HCT116 (cell line): ENCODE measurements at regions not wholly inside any gene's neighbourhood (a gene's known extent, or its start where the extent isn't known, plus 50 kb on each side); places are given as distances from the start of the nearest gene placed in this dataset.

ENCODE experiments used
- ATAC-seq: fragments of 200-7000 bp; cut with Tn5 transposase; 2 replicates; pipeline ENCODE4 v1.9.1; 2020; ENCODE audit warnings: mild to moderate bottlenecking, moderate library complexity
- BruUV-seq: library from RNA; stranded (reverse); fragments of 400-500 nt; replicated peaks from 2 replicates; lab custom pipeline; 2021; lab: Mats Ljungman, UMichigan
- CTCF ChIA-PET: fragments of 300-600 bp; sonication (Branson Sonifier 250); formaldehyde crosslinking; loops from one replicate; lab custom pipeline; 2021; ENCODE audit warnings: antibody characterized with exemption; lab: Charles Lee
- POLR2A ChIA-PET: fragments of 300-600, 350-600 bp; sonication (Branson Sonifier 250); formaldehyde crosslinking; loops from one replicate; lab custom pipeline; 2021; ENCODE audit warnings: antibody characterized with exemption; lab: Charles Lee
- RAD21 ChIA-PET, 2 experiments: fragments of 300-600 bp; sonication (Branson Sonifier 250); formaldehyde crosslinking; loops; one replicate each; lab custom pipeline; 2023; ENCODE audit warnings: low total read pairs in 2 of 2; ENCODE audit not compliant: uncharacterized antibody in 2 of 2, unreplicated experiment in 2 of 2, low non-redundant PET in 1 of 2; lab: Charles Lee
- DNase-seq: peaks from one replicate; pipeline ENCODE4 v3.0.0-alpha.2; 2010; ENCODE audit warnings: low read depth, low spot score
- H2AFZ ChIP-seq: fragments of 200-600 bp; shearing (Covaris generic), sonication (generic); 2 replicates; pipeline ENCODE4 v1.6.1; 2017; ENCODE audit warnings: low read depth, mixed run types, mixed read lengths, antibody characterized with exemption, low read length; ENCODE audit not compliant: poor library complexity, severe bottlenecking
- H3K27ac ChIP-seq: 2 replicates; pipeline ENCODE4 v1.5.1; 2012; ENCODE audit warnings: low read depth, low read length
- H3K27me3 ChIP-seq: fragments of 200-600 bp; sonication (generic); 2 replicates; pipeline ENCODE4 v1.6.1; 2016; ENCODE audit warnings: mixed run types, low read length, mixed read lengths; ENCODE audit not compliant: insufficient read depth
- H3K36me3 ChIP-seq, 2 experiments: fragments of 200-500 bp in 1 of 2; fragments of 200-600 bp in 1 of 2; sonication (Bioruptor generic) in 1 of 2; sonication (generic) in 1 of 2; 2 replicates each; pipeline versions ENCODE4 v1.5.1 to v1.6.1; 2014 to 2016; ENCODE audit warnings: low read length in 2 of 2, inconsistent platforms in 1 of 2, mixed read lengths in 1 of 2, mixed run types in 1 of 2; ENCODE audit not compliant: insufficient read depth in 2 of 2, control insufficient read depth in 1 of 2
- H3K4me1 ChIP-seq, 2 experiments: fragments of 200-600 bp in 1 of 2; sonication (generic) in 1 of 2; 2 replicates each; pipeline versions ENCODE4 v1.5.1 to v1.6.1; 2012 to 2017; ENCODE audit warnings: low read length in 2 of 2, inconsistent platforms in 1 of 2, mild to moderate bottlenecking in 1 of 2, mixed read lengths in 1 of 2, mixed run types in 1 of 2, moderate library complexity in 1 of 2; ENCODE audit not compliant: insufficient read depth in 2 of 2, control insufficient read depth in 1 of 2
- H3K4me2 ChIP-seq: fragments of 200-600 bp; sonication (generic); 2 replicates; pipeline ENCODE4 v1.6.1; 2017; ENCODE audit warnings: mixed run types, low read length, mixed read lengths
- H3K4me3 ChIP-seq, 2 experiments: fragments of 200-600 bp in 1 of 2; sonication (generic) in 1 of 2; replicated peaks in 1 of 2; 2 replicates each; pipeline ENCODE4 v1.5.1; 2011 to 2016; ENCODE audit warnings: low read length in 2 of 2, control low read depth in 1 of 2, low read depth in 1 of 2, mild to moderate bottlenecking in 1 of 2, mixed read lengths in 1 of 2, mixed run types in 1 of 2
- H3K79me2 ChIP-seq: fragments of 200-600 bp; sonication (generic); 2 replicates; pipeline ENCODE4 v1.6.1; 2017; ENCODE audit warnings: mild to moderate bottlenecking, mixed run types, low read length, moderate library complexity, mixed read lengths; ENCODE audit not compliant: insufficient read depth
- H3K9ac ChIP-seq: fragments of 200-600 bp; sonication (generic); 2 replicates; pipeline ENCODE4 v1.6.1; 2016; ENCODE audit warnings: low read length, mixed read lengths
- H3K9me2 ChIP-seq: fragments of 200-600 bp; sonication (generic), shearing (Covaris generic); 2 replicates; pipeline ENCODE4 v1.6.1; 2017; ENCODE audit warnings: mixed run types, mild to moderate bottlenecking, moderate library complexity; ENCODE audit not compliant: insufficient read depth
- H3K9me3 ChIP-seq, 2 experiments: fragments of 200-500 bp in 1 of 2; fragments of 200-600 bp in 1 of 2; sonication (Bioruptor generic) in 1 of 2; sonication (generic) in 1 of 2; 2 replicates each; pipeline ENCODE4 v1.6.1; 2014 to 2017; ENCODE audit warnings: low read length in 2 of 2, mixed read lengths in 2 of 2, inconsistent platforms in 1 of 2, low read depth in 1 of 2, mild to moderate bottlenecking in 1 of 2, mixed run types in 1 of 2, moderate library complexity in 1 of 2; ENCODE audit not compliant: control insufficient read depth in 1 of 2, insufficient read depth in 1 of 2
- H4K20me1 ChIP-seq: fragments of 200-600 bp; sonication (generic), shearing (Covaris generic); 2 replicates; pipeline ENCODE4 v1.6.1; 2017; ENCODE audit warnings: mixed run types, mild to moderate bottlenecking, moderate library complexity; ENCODE audit not compliant: insufficient read depth
- CEBPB ChIP-seq: IDR thresholded peaks from 2 replicates; pipeline ENCODE4 v1.6.1; 2012; ENCODE audit warnings: low read depth
- EGR1 ChIP-seq: IDR thresholded peaks from 2 replicates; pipeline ENCODE4 v1.6.1; 2012; ENCODE audit warnings: low read depth
- ELF1 ChIP-seq: IDR thresholded peaks from 2 replicates; pipeline ENCODE4 v1.6.1; 2012; ENCODE audit warnings: low read depth, borderline replicate concordance
- EZH2 ChIP-seq: fragments of 200-600 bp; sonication (generic); IDR thresholded peaks from 2 replicates; pipeline ENCODE4 v1.6.1; 2017; ENCODE audit warnings: antibody characterized with exemption, mixed run types
- FOSL1 ChIP-seq: IDR thresholded peaks from 2 replicates; pipeline ENCODE4 v1.6.1; 2012; ENCODE audit warnings: low read depth
- JUND ChIP-seq: IDR thresholded peaks from 2 replicates; pipeline ENCODE4 v1.6.1; 2012
- POLR2A ChIP-seq: IDR thresholded peaks from 2 replicates; pipeline ENCODE4 v1.7.0; 2011; ENCODE audit warnings: borderline replicate concordance; ENCODE audit not compliant: insufficient read depth, insufficient read length; ENCODE audit errors: extremely low read depth
- POLR2AphosphoS5 ChIP-seq: IDR thresholded peaks from 2 replicates; pipeline ENCODE4 v1.6.1; 2011; ENCODE audit warnings: mild to moderate bottlenecking, low read depth, low read length, moderate library complexity
- SP1 ChIP-seq: IDR thresholded peaks from 2 replicates; pipeline ENCODE4 v1.6.1; 2012; ENCODE audit warnings: low read depth
- TCF7L2 ChIP-seq: IDR thresholded peaks from 2 replicates; pipeline ENCODE4 v1.7.0; 2011; ENCODE audit warnings: borderline replicate concordance, inconsistent platforms; ENCODE audit not compliant: insufficient read depth, insufficient read length; ENCODE audit errors: extremely low read depth
- ZFX ChIP-seq: fragments of 450-650 bp; IDR thresholded peaks from 2 replicates; pipeline ENCODE4 v1.6.1; 2017
- intact Hi-C: fragments of 100-400 bp; cut with micrococcal nuclease; formaldehyde crosslinking; loops from 2 replicates; pipeline ENCODE4 v1.10.0; 2022
- TF ChIP-seq, protein P1 (sequence below): IDR thresholded peaks from 2 replicates; pipeline ENCODE4 v1.6.1; 2012; ENCODE audit warnings: low read depth
- TF ChIP-seq, protein P2 (sequence below): IDR thresholded peaks from 2 replicates; pipeline ENCODE4 v1.6.1; 2012

DNA sequence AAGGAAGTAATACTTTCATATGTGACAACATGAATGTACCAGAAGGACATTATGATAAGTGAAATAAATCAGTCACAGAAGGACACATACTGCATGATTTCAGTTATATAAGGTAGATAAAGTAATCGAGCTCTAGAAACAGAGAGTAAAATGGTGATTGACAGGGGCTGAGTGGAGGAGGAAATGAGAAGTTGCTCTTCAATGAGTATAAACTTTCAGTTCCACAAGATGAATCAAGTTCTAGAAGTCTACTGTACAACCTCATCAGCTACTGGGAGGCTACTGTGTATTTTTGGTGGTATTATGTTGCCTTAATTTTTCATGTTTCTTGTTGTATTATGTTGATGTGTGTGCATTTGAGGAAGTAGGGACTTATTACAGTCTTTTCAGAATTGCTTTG, 270.9 kb upstream of the GRIA3 start:
- CTCF ChIA-PET = no interaction called here

DNA sequence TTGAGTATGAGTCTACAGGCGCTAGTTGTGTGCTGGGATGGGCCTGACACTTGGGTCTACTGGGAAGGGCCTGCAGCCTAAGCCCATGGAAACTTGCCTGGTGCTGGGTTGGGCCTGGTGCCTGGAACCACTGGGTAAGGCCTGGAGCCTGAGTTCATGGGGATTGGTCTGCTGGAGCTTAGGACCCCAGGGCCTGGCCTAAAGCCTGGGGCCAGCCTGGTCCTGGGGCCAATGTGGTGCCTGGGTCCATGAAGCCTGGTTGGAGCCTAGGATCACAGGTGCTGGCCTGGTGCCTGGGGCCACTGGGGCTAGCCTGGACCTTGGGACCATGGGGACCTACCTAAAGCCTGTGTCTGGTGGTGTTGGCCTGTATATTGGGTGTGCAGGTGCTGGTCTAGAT, 270.3 kb upstream of the GRIA3 start:
- Histone ChIP-seq H3K9me3 (no peaks in the 10 kb centered on the region), H3K4me2 (no peak overlapping the region), H3K27me3 (no peaks in the 10 kb centered on the region), H3K36me3 (no peaks in the 10 kb centered on the region), H4K20me1 (no peaks in the 10 kb centered on the region), H3K4me1 (no peaks in the 10 kb centered on the region), H3K9ac (no peak overlapping the region), H2AFZ (no peak overlapping the region), H3K27ac (no peak overlapping the region), H3K4me3 (no peak overlapping the region), H3K79me2 (no peaks in the 10 kb centered on the region), H3K9me2 (no peaks in the 10 kb centered on the region)
- ChIA-PET CTCF (no interaction called here), RAD21 (no interaction called here), POLR2A (no interaction called here)
- no peak for DNase-seq
- ATAC-seq = no peak
- intact Hi-C loops = no loop called here
- no TSS peak for BruUV-seq
- TF ChIP-seq JUND = no peak
- no peak for TF ChIP-seq CEBPB
- no peak for TF ChIP-seq SP1
- TF ChIP-seq POLR2AphosphoS5 = no peak
- TF ChIP-seq TCF7L2 = no peak
- TF ChIP-seq, protein P1, sequence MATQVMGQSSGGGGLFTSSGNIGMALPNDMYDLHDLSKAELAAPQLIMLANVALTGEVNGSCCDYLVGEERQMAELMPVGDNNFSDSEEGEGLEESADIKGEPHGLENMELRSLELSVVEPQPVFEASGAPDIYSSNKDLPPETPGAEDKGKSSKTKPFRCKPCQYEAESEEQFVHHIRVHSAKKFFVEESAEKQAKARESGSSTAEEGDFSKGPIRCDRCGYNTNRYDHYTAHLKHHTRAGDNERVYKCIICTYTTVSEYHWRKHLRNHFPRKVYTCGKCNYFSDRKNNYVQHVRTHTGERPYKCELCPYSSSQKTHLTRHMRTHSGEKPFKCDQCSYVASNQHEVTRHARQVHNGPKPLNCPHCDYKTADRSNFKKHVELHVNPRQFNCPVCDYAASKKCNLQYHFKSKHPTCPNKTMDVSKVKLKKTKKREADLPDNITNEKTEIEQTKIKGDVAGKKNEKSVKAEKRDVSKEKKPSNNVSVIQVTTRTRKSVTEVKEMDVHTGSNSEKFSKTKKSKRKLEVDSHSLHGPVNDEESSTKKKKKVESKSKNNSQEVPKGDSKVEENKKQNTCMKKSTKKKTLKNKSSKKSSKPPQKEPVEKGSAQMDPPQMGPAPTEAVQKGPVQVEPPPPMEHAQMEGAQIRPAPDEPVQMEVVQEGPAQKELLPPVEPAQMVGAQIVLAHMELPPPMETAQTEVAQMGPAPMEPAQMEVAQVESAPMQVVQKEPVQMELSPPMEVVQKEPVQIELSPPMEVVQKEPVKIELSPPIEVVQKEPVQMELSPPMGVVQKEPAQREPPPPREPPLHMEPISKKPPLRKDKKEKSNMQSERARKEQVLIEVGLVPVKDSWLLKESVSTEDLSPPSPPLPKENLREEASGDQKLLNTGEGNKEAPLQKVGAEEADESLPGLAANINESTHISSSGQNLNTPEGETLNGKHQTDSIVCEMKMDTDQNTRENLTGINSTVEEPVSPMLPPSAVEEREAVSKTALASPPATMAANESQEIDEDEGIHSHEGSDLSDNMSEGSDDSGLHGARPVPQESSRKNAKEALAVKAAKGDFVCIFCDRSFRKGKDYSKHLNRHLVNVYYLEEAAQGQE = no peak
- TF ChIP-seq ELF1 = no peak
- TF ChIP-seq, protein P2, sequence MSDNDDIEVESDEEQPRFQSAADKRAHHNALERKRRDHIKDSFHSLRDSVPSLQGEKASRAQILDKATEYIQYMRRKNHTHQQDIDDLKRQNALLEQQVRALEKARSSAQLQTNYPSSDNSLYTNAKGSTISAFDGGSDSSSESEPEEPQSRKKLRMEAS = no peak
- no peak for TF ChIP-seq ZFX
- no peak for TF ChIP-seq EGR1
- TF ChIP-seq EZH2 = no peak
- no peak for TF ChIP-seq POLR2A

More for the DNA sequence above, 270.9 kb upstream of the GRIA3 start:
- Histone ChIP-seq H3K4me3 (no peak overlapping the region), H3K27ac (no peak overlapping the region), H3K4me2 (no peak overlapping the region), H3K36me3 (no peaks in the 10 kb centered on the region), H2AFZ (no peak overlapping the region), H4K20me1 (no peaks in the 10 kb centered on the region), H3K9me3 (no peaks in the 10 kb centered on the region), H3K9me2 (no peaks in the 10 kb centered on the region), H3K27me3 (no peaks in the 10 kb centered on the region), H3K9ac (no peak overlapping the region), H3K4me1 (no peaks in the 10 kb centered on the region), H3K79me2 (no peaks in the 10 kb centered on the region)
- DNase-seq (no peak), ATAC-seq (no peak)
- TF ChIP-seq EZH2 = no peak
- TF ChIP-seq POLR2A = no peak
- TF ChIP-seq FOSL1 = no peak
- TF ChIP-seq, protein P1 = no peak
- ChIA-PET POLR2A (no interaction called here), RAD21 (no interaction called here)
- BruUV-seq = no TSS peak
- intact Hi-C loops = no loop called here
